Ammon's horn (tissue), 1 donor: ENCODE measurements at regions not wholly inside any gene's neighbourhood (a gene's known extent, or its start where the extent isn't known, plus 50 kb on each side); places are given as distances from the start of the nearest gene placed in this dataset.

Experiments
- DNase-seq: peaks from one replicate; pipeline ENCODE4 v3.0.0-alpha.2; 2016; ENCODE audit warnings: low spot score

- no peak for DNase-seq
Measured at GRCh38 chr18:56224669-56225561, 413.5 kb downstream of the TXNL1 start.

- peak; percentile 15 for DNase-seq
Measured at GRCh38 chr18:56221195-56222065, 417.0 kb downstream of the TXNL1 start.

GRCh38 chr18:56217406-56217805 is 421.0 kb downstream of the TXNL1 start:
- DNase-seq = no peak

- no peak for DNase-seq
Measured at GRCh38 chr18:56214706-56215105, 423.7 kb downstream of the TXNL1 start.

GRCh38 chr18:56210520-56210919 is 427.9 kb downstream of the TXNL1 start:
- DNase-seq = no peak

GRCh38 chr18:56207989-56208388 is 430.4 kb downstream of the TXNL1 start:
- no peak for DNase-seq

GRCh38 chr18:56204052-56204451 is 434.3 kb downstream of the TXNL1 start:
- no peak for DNase-seq

GRCh38 chr18:56202678-56203077 is 435.7 kb downstream of the TXNL1 start:
- no peak for DNase-seq

GRCh38 chr18:56200381-56200911 is 437.9 kb downstream of the TXNL1 start:
- DNase-seq = no peak

GRCh38 chr18:56199580-56200330 is 438.6 kb downstream of the TXNL1 start:
- no peak for DNase-seq

- no peak for DNase-seq
Measured at GRCh38 chr18:56197241-56197859, 441.0 kb downstream of the TXNL1 start.

- no peak for DNase-seq
Measured at GRCh38 chr18:56196495-56197225, 441.7 kb downstream of the TXNL1 start.

- no peak for DNase-seq
Measured at GRCh38 chr18:56191334-56191733, 447.1 kb downstream of the TXNL1 start.

GRCh38 chr18:56189615-56190014 is 448.8 kb downstream of the TXNL1 start:
- DNase-seq = no peak

- no peak for DNase-seq
Measured at GRCh38 chr18:56188529-56189275, 449.7 kb downstream of the TXNL1 start.

- no peak for DNase-seq
Measured at GRCh38 chr18:56186319-56186718, 452.1 kb downstream of the TXNL1 start.

- no peak for DNase-seq
Measured at GRCh38 chr18:56185126-56185525, 453.3 kb downstream of the TXNL1 start.

- DNase-seq = no peak
Measured at GRCh38 chr18:56176751-56177150, 461.6 kb downstream of the TXNL1 start.

GRCh38 chr18:56175330-56176001 is 462.9 kb downstream of the TXNL1 start:
- DNase-seq = no peak
